Peyer's patch (tissue), 4 donors: ENCODE measurements at regions not wholly inside any gene's neighbourhood (a gene's known extent, or its start where the extent isn't known, plus 50 kb on each side); places are given as distances from the start of the nearest gene placed in this dataset.

Experiments used
- POLR2A ChIP-seq, 2 donors: fragments of 450-650 bp; IDR thresholded peaks; one replicate each; pipeline ENCODE4 v1.5.1; 2017; ENCODE audit warnings: antibody characterized with exemption in 2 of 2, mild to moderate bottlenecking in 2 of 2, moderate library complexity in 2 of 2
- TF ChIP-seq, protein P1 (sequence below), 6 experiments: fragments of 450-650 bp in 4 of 6; fragments of 200-600 bp in 2 of 6; sonication (generic) in 1 of 6; IDR thresholded peaks; one replicate each; pipeline ENCODE4 v1.5.1; 2017 to 2019; ENCODE audit warnings: antibody characterized with exemption in 6 of 6, mild to moderate bottlenecking in 3 of 6, moderate library complexity in 1 of 6

DNA sequence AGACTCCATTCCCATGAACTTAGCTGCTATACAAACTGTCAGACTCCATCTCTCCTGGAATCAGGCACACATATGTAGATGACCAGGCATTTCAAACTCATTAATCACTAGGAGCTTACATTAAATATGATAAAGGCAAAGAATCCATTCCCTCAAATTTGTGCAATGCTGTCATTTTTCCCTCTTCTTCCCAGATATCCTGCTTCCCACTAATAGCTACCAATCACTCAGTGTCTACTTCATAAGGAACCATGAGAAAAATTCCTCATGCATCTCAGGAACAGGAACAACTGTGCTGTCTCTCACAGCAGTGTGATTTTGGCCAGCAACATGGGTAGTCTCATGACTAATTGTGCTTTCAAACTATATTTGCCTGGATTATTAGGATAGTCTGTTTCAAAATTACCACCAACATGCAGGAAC, 133.9 kb downstream of the DKK1 start:
- TF ChIP-seq, protein P1, sequence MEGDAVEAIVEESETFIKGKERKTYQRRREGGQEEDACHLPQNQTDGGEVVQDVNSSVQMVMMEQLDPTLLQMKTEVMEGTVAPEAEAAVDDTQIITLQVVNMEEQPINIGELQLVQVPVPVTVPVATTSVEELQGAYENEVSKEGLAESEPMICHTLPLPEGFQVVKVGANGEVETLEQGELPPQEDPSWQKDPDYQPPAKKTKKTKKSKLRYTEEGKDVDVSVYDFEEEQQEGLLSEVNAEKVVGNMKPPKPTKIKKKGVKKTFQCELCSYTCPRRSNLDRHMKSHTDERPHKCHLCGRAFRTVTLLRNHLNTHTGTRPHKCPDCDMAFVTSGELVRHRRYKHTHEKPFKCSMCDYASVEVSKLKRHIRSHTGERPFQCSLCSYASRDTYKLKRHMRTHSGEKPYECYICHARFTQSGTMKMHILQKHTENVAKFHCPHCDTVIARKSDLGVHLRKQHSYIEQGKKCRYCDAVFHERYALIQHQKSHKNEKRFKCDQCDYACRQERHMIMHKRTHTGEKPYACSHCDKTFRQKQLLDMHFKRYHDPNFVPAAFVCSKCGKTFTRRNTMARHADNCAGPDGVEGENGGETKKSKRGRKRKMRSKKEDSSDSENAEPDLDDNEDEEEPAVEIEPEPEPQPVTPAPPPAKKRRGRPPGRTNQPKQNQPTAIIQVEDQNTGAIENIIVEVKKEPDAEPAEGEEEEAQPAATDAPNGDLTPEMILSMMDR (IDR thresholded peaks at IDR 0.05): no peak
- TF ChIP-seq POLR2A (IDR thresholded peaks at IDR 0.05): no peak
